Calu3 (cell line): ENCODE measurements at regions not wholly inside any gene's neighbourhood (a gene's known extent, or its start where the extent isn't known, plus 50 kb on each side); places are given as distances from the start of the nearest gene placed in this dataset.

Experiments
- BruUV-seq: library from RNA; stranded (reverse); fragments of 400-500 nt; replicated peaks from 2 replicates; lab custom pipeline; 2021; lab: Mats Ljungman, UMichigan
- CTCF ChIA-PET: fragments of 300-600 bp; sonication (Branson Sonifier 250); formaldehyde crosslinking; loops from one replicate; lab custom pipeline; 2022; ENCODE audit warnings: antibody characterized with exemption; lab: Charles Lee
- DNase-seq: peaks from one replicate; pipeline ENCODE4 v3.0.0; 2022
- H3K27ac Mint-ChIP-seq: one replicate; pipeline ENCODE4 v1.8.0; 2022; ENCODE audit warnings: mixed read lengths; ENCODE audit not compliant: unreplicated experiment
- H3K27me3 Mint-ChIP-seq: one replicate; pipeline ENCODE4 v1.8.0; 2022; ENCODE audit warnings: mixed read lengths; ENCODE audit not compliant: unreplicated experiment
- H3K36me3 Mint-ChIP-seq: one replicate; pipeline ENCODE4 v1.8.0; 2022; ENCODE audit warnings: mild to moderate bottlenecking, moderate library complexity, mixed read lengths; ENCODE audit not compliant: insufficient read depth, unreplicated experiment
- H3K4me1 Mint-ChIP-seq: one replicate; pipeline ENCODE4 v1.8.0; 2022; ENCODE audit warnings: mild to moderate bottlenecking, low read depth, mixed read lengths; ENCODE audit not compliant: unreplicated experiment
- H3K4me3 Mint-ChIP-seq: one replicate; pipeline ENCODE4 v1.8.0; 2022; ENCODE audit warnings: mild to moderate bottlenecking, low read depth, moderate library complexity, mixed read lengths; ENCODE audit not compliant: unreplicated experiment
- H3K9me3 Mint-ChIP-seq: one replicate; pipeline ENCODE4 v1.8.0; 2022; ENCODE audit warnings: low read depth, mixed read lengths; ENCODE audit not compliant: unreplicated experiment
- CTCF ChIP-seq: fragments of 200-600 bp; IDR thresholded peaks from one replicate; pipeline ENCODE4 v1.8.0; 2022; ENCODE audit warnings: antibody characterized with exemption; ENCODE audit not compliant: unreplicated experiment
- intact Hi-C: fragments of 100-400 bp; cut with micrococcal nuclease; formaldehyde crosslinking; loops from one replicate; pipeline ENCODE4 v1.10.0; 2022; ENCODE audit not compliant: unreplicated experiment

- no peak overlapping the region for H3K27ac Mint-ChIP-seq
- H3K9me3 Mint-ChIP-seq = peaks cover 2% of the 10 kb centered on the region
- intact Hi-C loops = no loop called here
- H3K4me3 Mint-ChIP-seq = no peak overlapping the region
- DNase-seq = no peak
- H3K27me3 Mint-ChIP-seq = peaks cover 18% of the 10 kb centered on the region
- no TSS peak for BruUV-seq
- no peak for TF ChIP-seq CTCF
- CTCF ChIA-PET = no interaction called here
- H3K36me3 Mint-ChIP-seq = no peaks in the 10 kb centered on the region
- H3K4me1 Mint-ChIP-seq = no peaks in the 10 kb centered on the region
These were observed 137.7 kb downstream of the MEX3B start for GRCh38 chr15:81908111-81908510.

- peaks cover 2% of the 10 kb centered on the region for H3K9me3 Mint-ChIP-seq
- intact Hi-C loops = no loop called here
- DNase-seq = no peak
- no peak overlapping the region for H3K27ac Mint-ChIP-seq
- BruUV-seq = no TSS peak
- CTCF ChIA-PET = no interaction called here
- H3K27me3 Mint-ChIP-seq = peaks cover 18% of the 10 kb centered on the region
- H3K4me3 Mint-ChIP-seq = no peak overlapping the region
- TF ChIP-seq CTCF = no peak
- H3K36me3 Mint-ChIP-seq = no peaks in the 10 kb centered on the region
- no peaks in the 10 kb centered on the region for H3K4me1 Mint-ChIP-seq
These were observed 138.3 kb downstream of the MEX3B start for GRCh38 chr15:81907521-81907920.

DNA sequence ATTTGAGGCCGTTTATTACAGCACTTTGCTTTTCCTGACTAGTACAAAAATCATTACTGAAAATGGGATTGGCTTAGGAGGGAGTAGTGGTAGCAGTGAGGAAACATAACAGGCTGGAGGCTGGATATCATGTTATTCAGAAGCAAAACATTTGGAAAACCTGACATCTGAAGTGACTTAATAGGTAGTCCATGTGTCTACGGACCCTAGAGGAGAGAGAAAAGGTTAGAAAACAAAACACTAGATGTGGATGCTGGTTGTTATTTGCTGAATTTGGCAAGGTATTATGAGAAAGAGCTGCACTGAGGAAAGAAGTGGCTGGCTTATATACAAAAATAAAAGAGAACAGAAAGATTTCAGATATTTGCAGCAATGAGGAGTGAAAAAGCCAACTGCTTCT lies 139.9 kb downstream of the MEX3B start:
- DNase-seq = no peak
- H3K36me3 Mint-ChIP-seq = no peaks in the 10 kb centered on the region
- BruUV-seq = no TSS peak
- no peaks in the 10 kb centered on the region for H3K4me1 Mint-ChIP-seq
- peaks cover 2% of the 10 kb centered on the region for H3K9me3 Mint-ChIP-seq
- no peak overlapping the region for H3K4me3 Mint-ChIP-seq
- peaks cover 18% of the 10 kb centered on the region for H3K27me3 Mint-ChIP-seq
- CTCF ChIA-PET = interaction anchor here (0.7 kb wide), 1 partner anchor 164 kb away, joined by 3 read pairs; no protein-coding TSS in a partner anchor
- no peak for TF ChIP-seq CTCF
- H3K27ac Mint-ChIP-seq = no peak overlapping the region
- intact Hi-C loops = no loop called here

DNA sequence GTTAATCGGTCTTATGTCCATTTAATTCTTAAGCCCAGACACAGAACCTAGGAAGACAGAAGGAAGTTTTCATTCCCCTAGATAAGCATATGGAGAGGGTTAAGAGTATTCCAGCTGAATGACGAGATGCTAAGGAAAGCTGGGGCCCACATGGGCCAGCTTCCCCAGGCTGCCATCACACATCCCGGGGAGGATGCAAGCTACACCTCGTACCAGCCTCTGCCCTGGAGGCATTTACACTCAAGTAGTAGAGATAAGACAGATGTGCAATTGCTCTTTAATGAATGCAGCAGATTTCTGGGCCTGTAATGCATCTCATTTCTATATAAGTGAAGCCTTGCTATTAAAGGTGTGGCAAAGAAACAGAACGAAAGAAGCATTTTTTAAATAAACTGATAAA lies 144.5 kb downstream of the MEX3B start:
- Mint-ChIP-seq H3K27ac (no peak overlapping the region), H3K4me1 (no peaks in the 10 kb centered on the region), H3K36me3 (no peaks in the 10 kb centered on the region), H3K4me3 (no peak overlapping the region), H3K9me3 (peaks cover 6% of the 10 kb centered on the region), H3K27me3 (peaks cover 9% of the 10 kb centered on the region)
- intact Hi-C loops = no loop called here
- no peak for TF ChIP-seq CTCF
- no peak for DNase-seq
- no TSS peak for BruUV-seq
- CTCF ChIA-PET = no interaction called here
